ENCODE measurements at regions not wholly inside any gene's neighbourhood (a gene's known extent, or its start where the extent isn't known, plus 50 kb on each side); places are given as distances from the start of the nearest gene placed in this dataset.

DNA sequence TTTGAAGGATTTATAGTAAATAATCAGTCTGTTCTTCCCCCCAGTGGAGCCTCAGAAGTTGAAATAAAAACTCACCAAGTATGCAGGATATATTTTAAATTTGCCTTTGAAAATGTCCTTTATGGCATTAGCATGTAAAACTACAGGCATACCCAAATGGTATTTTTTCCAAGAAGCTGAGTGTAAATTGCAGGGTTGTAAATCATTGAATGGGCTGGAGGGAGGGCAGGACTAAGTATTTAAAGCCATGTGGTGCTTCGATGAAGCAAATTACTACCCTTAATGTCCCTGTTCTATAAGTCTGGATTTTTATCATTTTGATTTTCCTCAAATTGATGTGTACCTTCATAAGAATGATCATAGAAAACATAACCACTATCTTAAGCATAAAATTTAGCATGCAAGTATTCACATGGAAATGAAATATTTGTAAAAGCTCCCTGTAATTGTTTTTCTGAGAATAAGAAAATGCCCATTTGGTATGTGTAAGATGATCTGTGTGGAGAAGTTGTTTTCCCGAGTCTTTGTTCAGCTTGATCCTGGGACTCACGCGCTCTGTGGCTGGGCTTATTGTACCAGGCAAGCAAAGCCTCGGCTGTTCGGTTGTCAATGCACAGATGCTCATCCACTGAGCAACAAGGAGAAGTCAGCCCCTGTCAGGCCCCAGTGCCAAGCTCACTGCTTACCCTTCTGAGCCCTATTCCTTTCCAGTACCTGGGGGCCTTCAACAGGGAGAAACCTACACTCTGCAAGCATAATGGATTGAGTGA, 66.7 kb downstream of the CD164 start:
- peak in 34 of 51 donors; percentile 7 to 86 (median 50) for DNase-seq

DNA sequence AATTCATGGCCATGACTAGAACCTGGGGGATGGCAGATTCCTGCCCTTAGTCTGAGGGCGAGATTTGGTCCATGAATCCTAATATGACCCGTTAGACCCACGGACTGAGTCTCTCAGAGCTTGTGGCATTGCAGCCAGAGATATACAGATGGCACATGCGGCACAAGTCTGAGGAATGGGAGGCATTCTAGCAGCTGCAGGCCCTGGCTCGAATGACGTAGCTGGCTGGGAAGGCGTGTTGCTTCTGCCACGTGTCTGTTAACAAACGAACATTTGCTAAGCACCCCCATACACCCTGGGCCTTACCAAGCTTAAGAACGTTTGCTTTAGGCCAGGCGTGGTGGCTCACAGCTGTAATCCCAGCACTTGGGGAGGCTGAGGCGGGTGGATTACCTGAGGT, 68.0 kb downstream of the CD164 start:
- DNase-seq: no peak

DNA sequence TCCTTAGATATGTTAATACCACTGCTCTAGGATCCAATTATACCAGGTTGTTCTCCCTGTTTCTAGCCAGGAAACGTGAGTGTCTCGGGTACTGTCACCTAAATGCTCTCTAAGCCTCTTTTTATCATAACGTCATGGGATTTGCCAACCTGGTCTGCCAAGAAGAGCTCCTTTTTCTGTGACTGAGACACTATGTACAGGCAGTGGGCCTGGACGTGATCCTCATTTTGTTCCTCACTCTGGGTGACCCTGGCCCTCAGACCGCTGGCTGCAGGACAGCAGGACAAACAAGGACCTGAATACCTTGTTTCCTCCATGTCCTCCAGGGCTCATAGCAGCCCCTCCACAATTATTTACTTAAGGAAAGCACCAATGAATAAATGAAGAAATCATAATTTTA, 69.1 kb downstream of the CD164 start:
- no peak for DNase-seq

DNA sequence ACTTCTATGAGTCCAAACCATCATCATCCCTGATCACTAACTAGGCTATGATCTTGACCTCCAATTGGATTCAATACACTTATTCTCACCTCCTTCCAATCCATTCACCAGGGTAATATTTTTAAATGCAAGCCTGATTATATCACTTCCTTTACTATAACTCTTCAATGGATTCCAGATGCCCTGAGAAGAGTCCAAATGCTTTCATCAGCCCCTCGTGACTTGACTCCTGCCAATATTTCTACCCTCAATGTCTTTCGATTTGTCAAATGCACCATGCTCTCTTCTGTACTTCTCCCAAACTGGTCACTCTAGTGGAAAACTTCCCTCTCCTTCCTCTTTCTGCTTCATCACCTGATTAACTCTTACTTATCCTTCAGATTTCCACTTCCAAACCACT, 70.8 kb downstream of the CD164 start:
- DNase-seq: no peak

DNA sequence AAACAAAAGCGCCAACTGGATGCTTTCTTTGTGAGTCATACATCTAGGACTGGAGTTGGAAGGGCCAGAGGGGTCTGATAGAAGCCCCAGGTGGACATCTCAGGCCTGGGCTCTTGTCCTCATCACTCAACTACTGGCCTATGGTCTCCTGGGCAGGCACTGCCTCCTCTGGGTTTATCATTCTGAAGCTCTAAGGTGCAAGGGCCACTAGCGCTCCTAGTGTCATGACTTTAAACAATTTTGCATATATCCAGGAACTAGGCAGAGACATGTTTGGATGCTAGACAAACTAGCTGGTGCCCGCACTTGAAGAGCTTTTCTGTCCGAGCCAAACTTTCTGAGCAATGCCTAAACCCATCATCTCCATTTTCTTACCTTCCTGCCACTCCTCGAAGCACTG, 72.3 kb downstream of the CD164 start:
- no peak for DNase-seq

DNA sequence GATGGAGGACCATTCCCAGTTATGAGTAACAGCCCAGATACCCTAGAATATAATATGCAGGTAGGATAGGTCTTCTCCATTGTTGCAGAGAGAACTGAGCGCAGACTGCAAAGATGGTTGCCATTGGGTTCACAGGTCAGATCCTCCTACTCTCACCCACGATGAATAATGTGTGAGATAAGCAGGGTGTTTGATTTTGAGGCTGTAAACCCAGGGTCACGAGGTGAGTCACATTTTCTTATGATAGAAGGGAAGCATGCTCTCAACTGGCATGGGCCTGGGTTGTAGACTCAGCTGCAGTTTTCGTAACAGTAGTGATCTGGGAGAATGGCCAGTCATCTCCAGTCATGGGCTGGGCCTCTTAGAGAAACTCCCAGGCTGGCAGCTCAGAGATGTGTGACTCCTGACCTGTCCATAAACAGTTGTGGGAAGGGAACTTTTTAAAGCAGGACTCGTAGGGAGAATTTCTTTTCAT, 74.2 kb downstream of the CD164 start:
- DNase-seq: no peak

DNA sequence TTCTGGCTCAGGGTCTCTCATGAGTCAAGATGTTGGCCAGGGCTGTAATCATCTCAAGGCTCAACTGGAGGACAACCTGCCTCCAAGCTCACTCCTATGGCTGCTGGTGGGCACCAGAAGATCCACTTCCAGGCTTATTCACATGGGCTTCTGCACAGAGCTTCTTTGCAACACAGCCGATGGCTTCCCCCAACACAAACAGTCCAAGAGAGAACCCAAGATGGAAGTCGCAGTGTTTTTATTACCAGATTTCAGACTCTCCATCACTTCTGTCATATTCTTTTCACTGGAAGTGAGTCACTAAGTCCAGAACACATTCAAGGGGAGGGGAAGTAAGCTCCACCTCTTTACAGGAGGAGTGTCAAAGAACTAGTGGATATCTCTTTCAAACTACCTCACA, 75.5 kb downstream of the CD164 start:
- no peak for DNase-seq

DNA sequence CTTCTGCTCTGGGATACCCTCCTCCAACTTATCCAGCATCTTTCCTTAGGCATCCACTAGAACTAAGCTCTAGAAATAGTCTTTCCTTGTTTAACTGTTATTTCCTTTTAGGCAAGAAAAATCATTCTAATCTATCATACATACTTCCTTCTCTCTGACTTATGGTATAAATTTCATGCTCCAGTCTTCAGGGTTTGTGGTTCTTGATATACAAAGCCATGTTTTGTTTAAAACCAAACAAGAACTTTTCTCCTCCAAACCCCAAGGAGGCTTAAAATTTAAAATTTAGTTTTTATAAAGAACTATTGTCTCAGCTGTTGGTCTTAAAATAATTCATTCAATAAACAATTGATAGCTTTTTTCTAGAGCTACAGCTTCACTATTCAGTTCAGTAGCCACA, 77.2 kb downstream of the CD164 start:
- DNase-seq: no peak

DNA sequence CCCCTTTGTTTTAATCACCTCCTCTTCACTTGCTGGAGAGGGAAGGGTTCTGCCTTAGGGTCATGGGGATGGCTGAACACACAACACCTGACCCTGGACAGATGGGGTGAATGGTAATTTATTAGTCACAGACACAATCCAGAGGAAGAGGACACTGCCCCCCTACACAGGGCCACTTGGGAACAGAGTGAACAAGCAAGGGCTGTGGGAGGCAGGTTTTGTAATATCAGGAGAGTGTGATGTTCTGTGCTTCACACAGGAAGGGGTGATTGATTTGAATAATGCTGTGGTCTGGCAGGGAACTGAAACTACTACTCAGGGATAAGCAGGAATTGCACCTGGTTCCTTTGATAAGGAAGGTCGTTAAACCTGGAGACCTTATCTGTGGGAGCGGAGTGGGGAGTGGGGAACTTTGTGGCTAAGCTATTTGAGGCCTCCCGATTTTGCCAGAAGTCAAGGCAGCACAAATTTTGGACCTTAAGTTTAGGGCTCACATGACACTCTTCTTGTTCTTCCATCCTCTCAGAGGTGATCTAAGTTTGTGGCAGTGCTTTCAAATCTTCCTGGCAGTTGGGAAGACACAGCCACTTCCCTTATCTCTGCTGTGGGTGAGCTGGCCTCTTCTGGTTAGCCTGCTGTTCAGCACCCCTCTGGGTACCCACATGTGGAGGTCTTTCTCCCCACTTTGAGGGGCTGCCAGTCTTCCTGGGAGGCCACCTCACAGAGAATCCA, 77.8 kb downstream of the CD164 start:
- no peak for DNase-seq

DNA sequence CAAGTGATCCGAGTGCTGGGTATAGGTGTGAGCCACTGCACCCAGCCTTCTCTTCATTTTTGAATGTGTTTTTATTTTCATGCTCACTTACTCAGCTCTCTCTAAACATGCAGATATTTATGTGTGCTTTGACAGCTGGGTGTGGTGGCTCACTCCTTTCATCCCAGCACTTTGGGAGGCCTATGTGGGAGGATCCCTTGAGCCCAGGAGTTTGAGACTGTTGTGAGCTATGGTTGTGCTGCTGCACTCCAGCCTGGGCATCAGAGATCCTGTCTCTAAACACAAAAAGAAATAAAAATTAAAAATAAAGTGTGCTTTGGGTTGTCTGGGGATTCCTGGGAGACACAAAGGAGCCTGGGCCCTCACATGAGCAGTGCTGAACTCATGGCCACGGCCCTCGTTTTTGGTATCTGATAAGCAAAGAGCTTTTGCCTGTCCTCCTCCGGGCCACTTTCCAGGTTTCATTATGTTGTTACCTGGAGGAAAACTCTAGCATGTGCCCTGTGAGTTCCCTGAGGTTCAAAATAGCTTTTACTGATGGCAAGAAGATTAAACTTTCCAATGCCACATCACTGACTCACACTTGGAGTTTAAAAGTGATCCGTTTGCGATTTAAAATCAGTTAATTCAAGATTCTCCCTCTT, 78.5 kb downstream of the CD164 start:
- DNase-seq: no peak

DNA sequence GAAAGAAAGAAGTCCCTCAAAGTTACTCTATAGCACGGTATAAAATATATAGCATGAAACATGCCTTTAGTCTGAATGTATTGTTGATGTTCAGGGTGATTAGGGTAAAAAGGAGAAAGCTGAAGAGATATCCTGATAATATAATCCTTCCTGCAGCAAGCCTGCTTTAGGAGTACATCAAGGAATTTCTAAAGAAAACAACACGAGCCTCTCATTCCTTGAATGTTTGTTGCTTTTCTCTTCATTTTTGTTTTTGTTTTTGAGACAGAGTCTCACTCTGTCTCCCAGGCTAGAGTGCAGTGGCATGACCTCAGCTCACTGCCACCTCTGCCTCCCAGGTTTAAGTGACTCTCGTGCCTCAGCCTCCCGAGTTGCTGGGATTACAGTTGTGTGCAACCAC, 79.1 kb downstream of the CD164 start:
- DNase-seq: no peak

DNA sequence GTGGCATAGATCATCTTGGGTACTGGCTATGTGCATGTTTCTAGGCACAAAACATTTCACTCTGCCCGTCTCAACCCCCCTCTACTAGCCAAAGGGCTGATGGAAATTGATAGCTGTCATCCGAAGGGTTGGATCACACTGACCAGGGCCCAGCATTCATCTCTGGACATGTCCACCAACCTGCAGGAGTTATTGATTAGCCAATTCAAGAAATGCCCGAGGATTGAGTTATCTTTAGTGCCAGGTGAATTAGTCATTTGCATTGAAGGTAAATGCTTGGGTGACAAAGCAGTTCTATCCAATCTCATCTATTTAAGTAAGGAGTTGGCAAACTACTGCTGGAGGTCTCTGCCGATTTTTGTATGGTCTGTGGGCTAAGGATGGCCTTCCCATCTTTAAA, 80.1 kb downstream of the CD164 start:
- DNase-seq: no peak

DNA sequence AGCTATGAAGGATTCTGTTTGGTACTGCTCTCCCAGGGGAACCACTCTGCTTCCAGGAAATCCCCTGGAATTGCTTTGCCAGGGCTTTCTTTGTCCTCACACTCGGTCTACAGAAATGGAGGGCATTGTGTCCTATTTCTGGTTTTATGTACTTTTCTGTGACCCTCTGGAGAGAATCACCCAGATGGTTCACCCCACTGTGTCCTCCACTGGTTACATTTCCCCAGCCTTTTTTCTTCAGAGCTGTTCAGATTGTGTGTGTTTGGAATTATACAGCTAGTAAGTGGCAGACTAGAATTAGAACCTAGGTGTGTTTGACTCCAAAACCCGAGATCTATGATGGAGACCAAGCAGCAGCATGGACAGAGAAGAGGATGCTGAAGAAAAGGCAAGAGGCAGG, 80.8 kb downstream of the CD164 start:
- no peak for DNase-seq

DNA sequence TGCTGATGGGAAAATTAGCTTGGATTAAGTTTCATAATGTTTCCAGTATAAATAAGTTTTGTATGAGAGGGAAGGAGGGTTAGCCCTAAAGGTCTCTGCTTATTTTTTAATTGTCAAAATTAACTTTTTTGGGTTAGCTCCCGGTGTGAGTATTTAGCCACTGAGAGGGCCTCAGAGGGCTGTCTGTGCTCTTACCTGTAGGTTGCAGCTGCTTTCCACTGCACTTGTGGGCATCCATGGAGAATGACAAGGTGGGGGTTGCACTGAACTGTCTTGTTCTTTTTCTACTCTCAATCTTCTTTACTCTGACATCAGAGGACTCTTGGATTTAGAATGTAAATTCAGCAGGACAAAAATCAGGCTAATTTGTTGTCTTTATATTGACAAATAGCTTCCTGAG, 81.4 kb downstream of the CD164 start:
- DNase-seq: no peak

DNA sequence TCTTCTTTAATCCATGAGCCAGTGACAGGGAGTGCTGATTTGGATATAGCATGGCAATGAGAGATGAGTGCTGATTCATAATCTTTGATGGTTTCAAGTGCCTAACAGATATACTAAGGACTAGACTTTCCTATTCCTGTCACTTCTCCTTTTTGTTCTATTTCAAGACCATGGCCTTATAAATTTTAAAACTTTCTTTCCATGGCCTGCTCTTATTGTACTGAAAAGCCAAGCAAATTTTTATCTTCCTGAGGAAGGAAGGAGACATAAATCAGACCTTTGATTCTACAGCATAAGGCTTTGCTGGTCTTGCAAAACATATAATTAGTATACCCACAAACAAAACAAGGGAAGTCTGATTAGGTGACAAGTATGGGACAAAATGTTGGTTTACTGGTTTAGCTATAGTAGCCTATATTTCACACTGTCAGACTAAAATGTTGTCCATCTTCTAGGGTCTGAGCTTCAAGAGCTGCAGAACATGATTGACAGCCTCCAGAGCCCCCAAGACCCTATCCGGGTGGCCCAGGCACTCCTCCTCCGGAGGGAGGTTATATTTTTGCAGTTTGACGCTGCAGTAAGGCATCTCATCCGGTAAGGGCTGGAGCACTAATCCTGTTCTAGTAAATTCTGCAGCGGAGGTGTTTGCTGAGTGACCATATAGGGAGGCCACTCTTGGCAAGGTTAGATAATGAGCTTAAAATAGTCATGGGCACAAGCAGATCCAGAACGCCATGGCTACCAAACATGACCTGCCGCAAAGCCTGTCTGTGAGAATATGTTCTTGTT, 82.3 kb downstream of the CD164 start:
- no peak for DNase-seq

DNA sequence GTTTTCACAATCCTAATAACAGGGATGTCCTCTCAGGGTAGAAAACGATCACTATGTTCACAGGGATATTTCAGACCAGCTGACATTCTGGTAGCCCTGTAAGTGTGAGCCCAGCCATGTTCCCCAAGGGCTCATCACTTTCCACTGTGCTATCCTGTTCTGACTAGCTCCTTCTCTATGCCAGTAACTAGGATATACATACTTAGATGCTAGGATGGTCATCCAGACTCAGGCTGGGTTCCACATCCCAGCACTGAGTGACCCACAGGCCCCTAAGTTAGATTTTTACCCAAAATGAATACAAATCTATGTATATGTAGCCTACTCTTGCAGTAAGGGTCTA, 83.0 kb downstream of the CD164 start:
- no peak for DNase-seq

DNA sequence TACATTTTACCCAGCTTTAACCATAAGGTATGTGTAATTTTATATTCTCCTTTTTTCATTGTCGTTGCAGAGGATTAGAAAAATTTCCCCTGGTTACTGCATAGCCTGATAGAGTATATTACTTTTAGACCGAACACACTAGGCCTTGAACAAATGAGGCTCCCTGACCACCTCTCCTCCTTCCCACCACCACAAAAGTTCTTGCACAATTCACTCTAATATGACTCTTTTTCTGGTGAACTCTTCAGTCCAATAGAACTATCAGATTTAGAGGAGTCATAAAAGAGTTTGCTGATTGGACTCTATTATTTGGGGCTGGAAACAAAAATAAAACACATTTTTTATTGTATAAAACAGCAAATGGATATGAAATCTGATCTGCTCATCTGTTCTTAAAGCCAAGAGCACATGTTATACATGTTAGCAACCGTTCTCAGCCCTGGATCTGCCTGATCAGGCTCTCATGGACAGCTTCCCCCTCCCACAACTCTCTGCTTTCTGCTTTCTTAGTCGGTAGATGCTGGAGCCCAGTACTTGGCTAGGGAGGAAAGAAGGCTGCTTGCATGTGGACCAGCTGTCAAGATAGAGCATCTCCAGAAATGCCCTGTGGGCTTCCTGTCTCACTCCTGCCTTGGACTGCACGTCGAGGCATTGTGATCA, 83.5 kb downstream of the CD164 start:
- DNase-seq: no peak

DNA sequence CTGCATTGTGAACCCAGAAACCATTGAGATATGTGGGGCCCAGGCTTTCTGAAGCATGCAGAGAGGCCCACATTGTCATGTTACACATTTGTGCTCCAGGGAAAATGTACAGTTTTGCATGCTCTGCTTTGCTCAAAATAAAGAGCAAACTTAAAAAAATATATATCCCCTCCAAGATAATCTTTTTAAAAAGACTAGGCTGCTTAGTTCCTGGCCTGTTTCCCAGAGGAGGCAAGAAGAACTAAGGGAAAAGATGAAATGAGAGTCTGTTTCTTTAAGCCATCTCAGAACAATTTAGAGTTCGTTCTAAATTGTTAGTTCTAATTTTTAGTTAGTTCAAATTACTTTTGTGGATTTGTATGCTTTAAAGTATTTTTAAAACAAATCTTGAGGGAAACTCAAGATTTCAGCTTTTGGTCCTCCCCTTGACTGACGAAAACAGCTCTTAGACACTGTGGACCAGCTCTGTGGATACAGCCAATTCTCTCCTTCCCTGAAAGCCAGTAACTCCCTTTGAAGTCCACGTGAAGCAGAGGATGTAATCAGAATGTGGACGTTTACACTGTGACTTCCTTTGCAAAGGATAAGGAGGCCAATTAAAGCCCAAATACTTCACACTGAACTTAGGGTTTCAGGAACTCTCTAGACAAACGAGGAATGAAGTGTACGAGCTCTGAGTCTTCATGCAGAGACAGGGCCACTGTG, 84.7 kb downstream of the CD164 start:
- no peak for DNase-seq

DNA sequence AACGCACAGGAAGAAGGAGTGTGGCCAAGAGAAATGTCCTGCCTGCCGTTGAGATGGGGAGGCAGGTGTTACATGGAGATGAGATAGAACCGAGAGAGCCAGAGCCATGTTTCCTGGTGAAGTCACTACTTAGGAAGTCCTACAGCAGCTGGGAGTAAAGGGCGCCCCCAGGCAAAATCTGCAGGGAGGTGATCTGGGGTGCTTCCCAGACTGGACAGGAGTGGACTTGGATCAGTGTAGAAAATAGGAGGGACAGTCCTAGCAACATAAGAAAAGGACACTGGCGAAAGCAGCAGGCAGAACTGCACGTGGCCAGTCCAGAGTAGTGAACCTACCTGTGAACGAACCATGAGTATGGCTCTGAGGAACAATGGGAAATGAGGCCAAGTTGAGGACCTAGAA, 85.3 kb downstream of the CD164 start:
- DNase-seq: no peak

DNA sequence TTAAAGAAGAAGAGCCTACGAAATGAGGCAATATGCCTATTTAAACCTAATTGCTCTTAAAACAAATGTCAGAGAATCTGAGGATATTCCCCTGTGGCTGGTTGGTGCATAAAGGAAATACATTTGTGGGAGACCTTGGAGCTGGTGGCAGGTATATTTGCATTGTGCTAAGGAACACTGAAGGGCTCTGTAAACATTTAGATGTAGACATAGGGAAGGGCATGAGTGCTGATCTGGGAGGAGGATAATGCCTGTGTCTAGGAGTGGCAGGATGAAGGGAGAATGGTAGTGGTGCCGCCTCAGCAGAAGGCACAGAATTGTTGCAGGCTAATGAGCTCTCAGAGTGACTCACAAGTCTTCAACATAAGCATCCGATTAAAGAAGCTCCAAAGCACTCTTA, 85.8 kb downstream of the CD164 start:
- no peak for DNase-seq

DNA sequence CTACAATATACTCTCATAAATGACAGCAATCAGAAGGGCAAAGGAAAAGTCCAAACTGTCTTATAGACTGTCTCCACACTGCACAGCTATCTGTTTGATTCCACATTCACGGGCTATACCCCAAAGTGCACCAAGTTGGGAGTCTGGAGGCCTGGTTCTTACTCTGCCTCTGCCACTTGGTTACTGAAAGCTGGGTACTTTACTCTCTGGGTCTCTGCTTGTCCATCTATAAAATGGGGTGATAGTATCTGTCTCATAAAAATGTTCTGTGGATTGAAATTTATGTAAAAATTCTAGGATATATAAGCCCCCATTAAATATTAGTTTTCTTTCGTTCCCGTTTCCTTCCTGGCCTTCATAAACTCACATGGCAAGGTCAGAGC, 86.5 kb downstream of the CD164 start:
- DNase-seq: no peak
